HCT116 (cell line): ENCODE measurements at regions not wholly inside any gene's neighbourhood (a gene's known extent, or its start where the extent isn't known, plus 50 kb on each side); places are given as distances from the start of the nearest gene placed in this dataset.

ENCODE experiments used
- CTCF ChIP-seq, 3 experiments: fragments of 200-600 bp in 1 of 3; sonication (generic) in 1 of 3; IDR thresholded peaks in 2 of 3; conservative IDR thresholded peaks in 1 of 3; 2 replicates each; pipeline ENCODE4 v1.5.1; 2012 to 2017; ENCODE audit warnings: low read depth in 2 of 3, low read length in 2 of 3, antibody characterized with exemption in 1 of 3, borderline replicate concordance in 1 of 3, control low read depth in 1 of 3, mild to moderate bottlenecking in 1 of 3, mixed read lengths in 1 of 3, mixed run types in 1 of 3, moderate library complexity in 1 of 3; ENCODE audit not compliant: insufficient read depth in 1 of 3
- EZH2 ChIP-seq: fragments of 200-600 bp; sonication (generic); IDR thresholded peaks from 2 replicates; pipeline ENCODE4 v1.6.1; 2017; ENCODE audit warnings: antibody characterized with exemption, mixed run types
- EZH2phosphoT487 ChIP-seq: fragments of 200-600 bp; IDR thresholded peaks from 2 replicates; pipeline ENCODE4 v1.6.1; 2018; ENCODE audit warnings: antibody characterized with exemption, borderline replicate concordance
- FOSL1 ChIP-seq: IDR thresholded peaks from 2 replicates; pipeline ENCODE4 v1.6.1; 2012; ENCODE audit warnings: low read depth
- JUND ChIP-seq: IDR thresholded peaks from 2 replicates; pipeline ENCODE4 v1.6.1; 2012
- POLR2A ChIP-seq: IDR thresholded peaks from 2 replicates; pipeline ENCODE4 v1.7.0; 2011; ENCODE audit warnings: borderline replicate concordance; ENCODE audit not compliant: insufficient read depth, insufficient read length; ENCODE audit errors: extremely low read depth
- POLR2AphosphoS5 ChIP-seq: IDR thresholded peaks from 2 replicates; pipeline ENCODE4 v1.6.1; 2011; ENCODE audit warnings: mild to moderate bottlenecking, low read depth, low read length, moderate library complexity
- REST ChIP-seq: IDR thresholded peaks from 2 replicates; pipeline ENCODE4 v1.6.1; 2012; ENCODE audit warnings: low read depth
- SP1 ChIP-seq: IDR thresholded peaks from 2 replicates; pipeline ENCODE4 v1.6.1; 2012; ENCODE audit warnings: low read depth
- SRF ChIP-seq: IDR thresholded peaks from 2 replicates; pipeline ENCODE4 v1.6.1; 2012; ENCODE audit warnings: low read depth
- ZBTB33 ChIP-seq: IDR thresholded peaks from 2 replicates; pipeline ENCODE4 v1.6.1; 2011; ENCODE audit warnings: mild to moderate bottlenecking, low read length, moderate library complexity; ENCODE audit not compliant: insufficient replicate concordance; ENCODE audit errors: extremely low read depth
- ZNF274 ChIP-seq: fragments of 200-500 bp; sonication (Bioruptor generic); IDR thresholded peaks from 2 replicates; pipeline ENCODE4 v1.6.1; 2014; ENCODE audit warnings: mild to moderate bottlenecking, low read depth, low read length, inconsistent platforms

DNA sequence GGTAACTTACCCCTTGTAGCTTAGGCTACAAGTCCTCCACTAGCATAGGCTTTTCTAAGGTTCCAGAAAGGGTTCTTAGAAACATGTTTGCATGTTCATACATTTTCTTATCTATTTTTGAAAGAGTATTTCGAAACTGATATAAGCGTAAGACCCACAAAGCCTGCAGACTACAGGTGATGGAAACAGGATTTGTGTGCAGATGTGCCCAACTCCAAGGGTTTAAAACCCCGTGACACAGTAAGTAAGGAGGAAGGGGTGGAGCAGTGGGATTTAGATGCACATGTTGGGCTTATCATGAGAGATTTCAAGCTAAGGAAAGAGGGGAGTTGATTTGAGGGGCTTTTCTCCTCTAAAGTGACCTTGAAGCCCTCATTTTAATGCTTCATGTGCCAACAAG is 164.7 kb downstream of the LTN1 start:
- no peak for TF ChIP-seq POLR2AphosphoS5
- no peak for TF ChIP-seq CTCF (IDR thresholded peaks at IDR 0.05 in 2 of 3, conservative IDR thresholded peaks at IDR 0.05 in 1 of 3; ENCODE audit: borderline replicate concordance in 1 of 3, insufficient read depth in 1 of 3, low read depth in 2 of 3, low read length in 2 of 3)
- TF ChIP-seq FOSL1 = no peak
- no peak for TF ChIP-seq REST
- TF ChIP-seq ZBTB33 = no peak
- no peak for TF ChIP-seq POLR2A
- no peak for TF ChIP-seq EZH2
- TF ChIP-seq ZNF274 = no peak
- TF ChIP-seq SP1 = no peak
- TF ChIP-seq SRF = no peak
- no peak for TF ChIP-seq EZH2phosphoT487
- TF ChIP-seq JUND = no peak
